PC-3 (cell line): ENCODE measurements at regions not wholly inside any gene's neighbourhood (a gene's known extent, or its start where the extent isn't known, plus 50 kb on each side); places are given as distances from the start of the nearest gene placed in this dataset.
"Not testable (repeated sequence)": the region's sequence is repeated elsewhere in the genome, so short reads cannot be mapped to it uniquely, and the experiment has no call there.

Experiments
- CTCF ChIP-seq: fragments of 300-600 bp; sonication (generic); conservative IDR thresholded peaks from 2 replicates; pipeline ENCODE4 v1.5.1; 2017; ENCODE audit warnings: antibody characterized with exemption, low read depth, mild to moderate bottlenecking, low read length
- EZH2 ChIP-seq: fragments of 300-600 bp; sonication (generic); IDR thresholded peaks from one replicate; pipeline ENCODE4 v1.6.1; 2017; ENCODE audit warnings: antibody characterized with exemption, mild to moderate bottlenecking, low read length; ENCODE audit not compliant: unreplicated experiment
- EZH2phosphoT487 ChIP-seq: fragments of 300-600 bp; sonication (generic); IDR thresholded peaks from 2 replicates; pipeline ENCODE4 v1.6.1; 2018; ENCODE audit warnings: mild to moderate bottlenecking, antibody characterized with exemption, low read length, borderline replicate concordance

DNA sequence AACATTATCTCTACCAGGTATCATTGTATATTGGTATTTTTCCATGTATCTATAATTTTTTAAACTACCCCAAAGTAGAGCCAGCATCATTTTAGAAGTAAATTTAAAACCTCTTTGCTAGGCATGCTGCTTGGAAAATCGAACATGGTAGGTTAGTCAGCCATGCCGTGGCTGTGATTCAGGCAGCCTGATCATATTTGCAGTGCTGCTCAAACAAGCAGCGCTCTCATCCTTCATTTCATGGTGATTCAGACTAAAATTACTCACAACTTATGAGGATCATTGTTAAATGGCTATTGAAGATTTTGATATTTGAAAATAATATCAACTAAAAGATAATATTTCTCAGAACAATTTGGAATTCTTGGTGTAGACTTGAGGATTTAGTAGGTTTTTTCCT is 161.2 kb upstream of the SPATA31A3 start:
- TF ChIP-seq CTCF, EZH2, EZH2phosphoT487: not testable (repeated sequence)
